Fibroblast of villous mesenchyme (primary cell): ENCODE measurements at regions not wholly inside any gene's neighbourhood (a gene's known extent, or its start where the extent isn't known, plus 50 kb on each side); places are given as distances from the start of the nearest gene placed in this dataset.

Experiments used
- DNase-seq: peaks from one replicate; pipeline ENCODE4 v3.0.0-alpha.2; 2010; ENCODE audit warnings: low read depth
- H3K4me3 ChIP-seq: 2 replicates; pipeline ENCODE4 v1.5.1; 2011; ENCODE audit warnings: low read depth, mild to moderate bottlenecking, low read length
- TF ChIP-seq, protein P1 (sequence below): IDR thresholded peaks from 2 replicates; pipeline ENCODE4 v1.5.1; 2012; ENCODE audit warnings: low read depth, mild to moderate bottlenecking, low read length; ENCODE audit not compliant: insufficient read depth

GRCh38 chr10:31121757-31122577 is 90.3 kb upstream of the ZNF438 start:
- TF ChIP-seq, protein P1, sequence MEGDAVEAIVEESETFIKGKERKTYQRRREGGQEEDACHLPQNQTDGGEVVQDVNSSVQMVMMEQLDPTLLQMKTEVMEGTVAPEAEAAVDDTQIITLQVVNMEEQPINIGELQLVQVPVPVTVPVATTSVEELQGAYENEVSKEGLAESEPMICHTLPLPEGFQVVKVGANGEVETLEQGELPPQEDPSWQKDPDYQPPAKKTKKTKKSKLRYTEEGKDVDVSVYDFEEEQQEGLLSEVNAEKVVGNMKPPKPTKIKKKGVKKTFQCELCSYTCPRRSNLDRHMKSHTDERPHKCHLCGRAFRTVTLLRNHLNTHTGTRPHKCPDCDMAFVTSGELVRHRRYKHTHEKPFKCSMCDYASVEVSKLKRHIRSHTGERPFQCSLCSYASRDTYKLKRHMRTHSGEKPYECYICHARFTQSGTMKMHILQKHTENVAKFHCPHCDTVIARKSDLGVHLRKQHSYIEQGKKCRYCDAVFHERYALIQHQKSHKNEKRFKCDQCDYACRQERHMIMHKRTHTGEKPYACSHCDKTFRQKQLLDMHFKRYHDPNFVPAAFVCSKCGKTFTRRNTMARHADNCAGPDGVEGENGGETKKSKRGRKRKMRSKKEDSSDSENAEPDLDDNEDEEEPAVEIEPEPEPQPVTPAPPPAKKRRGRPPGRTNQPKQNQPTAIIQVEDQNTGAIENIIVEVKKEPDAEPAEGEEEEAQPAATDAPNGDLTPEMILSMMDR = no peak
- DNase-seq = no peak
- H3K4me3 ChIP-seq = no peak overlapping the region

- DNase-seq = no peak
- TF ChIP-seq, protein P1 = no peak
- no peak overlapping the region for H3K4me3 ChIP-seq
These were observed 92.3 kb upstream of the ZNF438 start for GRCh38 chr10:31123946-31124345.

- TF ChIP-seq, protein P1 = no peak
- H3K4me3 ChIP-seq = no peak overlapping the region
- no peak for DNase-seq
These were observed 93.2 kb upstream of the ZNF438 start for GRCh38 chr10:31124852-31125251.

GRCh38 chr10:31125789-31126188 is 94.1 kb upstream of the ZNF438 start:
- no peak overlapping the region for H3K4me3 ChIP-seq
- TF ChIP-seq, protein P1 = no peak

GRCh38 chr10:31126593-31126992 is 94.9 kb upstream of the ZNF438 start:
- TF ChIP-seq, protein P1 = no peak
- H3K4me3 ChIP-seq = no peak overlapping the region
- no peak for DNase-seq

More at GRCh38 chr10:31125789-31126188, 94.1 kb upstream of the ZNF438 start:
- no peak for DNase-seq

DNA sequence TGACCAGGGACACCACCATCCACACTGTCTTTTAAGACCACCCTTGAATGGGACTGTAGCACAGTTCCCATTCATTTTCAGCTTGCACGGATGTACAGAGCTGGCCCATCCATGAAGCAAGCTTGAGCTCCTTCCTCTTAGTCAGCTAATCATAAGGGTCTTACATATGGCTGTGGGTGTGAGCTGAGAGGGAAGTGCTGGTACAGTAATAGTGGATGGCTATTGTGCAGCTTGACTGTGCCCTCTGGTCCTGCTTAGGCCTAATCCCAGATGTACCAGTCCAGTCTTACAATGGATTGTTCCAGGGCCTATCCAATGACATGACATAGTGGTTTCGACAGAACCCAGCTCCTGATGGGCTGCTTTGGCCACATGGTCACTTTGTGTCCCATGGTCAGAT is 96.9 kb upstream of the ZNF438 start:
- TF ChIP-seq, protein P1 = no peak
- no peak overlapping the region for H3K4me3 ChIP-seq
- DNase-seq = no peak
